SK-N-MC (cell line): ENCODE measurements at regions not wholly inside any gene's neighbourhood (a gene's known extent, or its start where the extent isn't known, plus 50 kb on each side); places are given as distances from the start of the nearest gene placed in this dataset.

ENCODE experiments used
- DNase-seq: peaks from one replicate; pipeline ENCODE4 v3.0.0-alpha.2; 2011; ENCODE audit warnings: low read depth, low spot score
- H3K27ac ChIP-seq: fragments of 200-600 bp; sonication (generic); 2 replicates; pipeline ENCODE4 v1.5.1; 2016; ENCODE audit warnings: mixed run types
- H3K36me3 ChIP-seq: fragments of 200-600 bp; sonication (generic); 2 replicates; pipeline ENCODE4 v1.6.1; 2017; ENCODE audit warnings: antibody characterized with exemption, low read length, mixed read lengths; ENCODE audit not compliant: insufficient read depth
- H3K4me3 ChIP-seq: fragments of 200-600 bp; sonication (generic); 2 replicates; pipeline ENCODE4 v1.5.1; 2016
- H3K9ac ChIP-seq: fragments of 200-600 bp; sonication (generic); 2 replicates; pipeline ENCODE4 v1.8.0; 2017; ENCODE audit warnings: mixed run types, mixed read lengths; ENCODE audit not compliant: insufficient read length
- H3K9me3 ChIP-seq: fragments of 200-600 bp; sonication (generic); 2 replicates; pipeline ENCODE4 v1.6.1; 2017; ENCODE audit warnings: low read depth, mild to moderate bottlenecking, antibody characterized with exemption, low read length, moderate library complexity, mixed read lengths
- EZH2 ChIP-seq: fragments of 200-600 bp; sonication (generic); IDR thresholded peaks from one replicate; pipeline ENCODE4 v1.6.1; 2017; ENCODE audit warnings: antibody characterized with exemption
- FOXP2 ChIP-seq: optimal IDR thresholded peaks from 2 replicates; pipeline ENCODE3; 2011; ENCODE audit warnings: mild to moderate bottlenecking, moderate library complexity; ENCODE audit not compliant: insufficient read depth; ENCODE audit errors: extremely low read length, control extremely low read depth
- POLR2AphosphoS5 ChIP-seq: IDR thresholded peaks from 2 replicates; pipeline ENCODE4 v1.6.1; 2012; ENCODE audit warnings: mild to moderate bottlenecking, low read depth, low read length, borderline replicate concordance

GRCh38 chr10:64090865-64091264, 569.7 kb downstream of the REEP3 start:
- no peak for TF ChIP-seq EZH2
- no peak for TF ChIP-seq FOXP2
- TF ChIP-seq POLR2AphosphoS5, result no peak
- DNase-seq, result no peak
- Histone ChIP-seq H3K27ac (no peak overlapping the region), H3K9me3 (no peaks in the 10 kb centered on the region), H3K9ac (no peak overlapping the region), H3K4me3 (no peak overlapping the region), H3K36me3 (no peaks in the 10 kb centered on the region)

GRCh38 chr10:64091897-64092296, 570.7 kb downstream of the REEP3 start:
- no peak for DNase-seq
- no peak overlapping the region for H3K27ac ChIP-seq
- no peak for TF ChIP-seq POLR2AphosphoS5
- TF ChIP-seq FOXP2, result no peak
- TF ChIP-seq EZH2, result no peak
- no peaks in the 10 kb centered on the region for H3K36me3 ChIP-seq
- no peak overlapping the region for H3K9ac ChIP-seq
- H3K4me3 ChIP-seq, result no peak overlapping the region
- H3K9me3 ChIP-seq, result no peaks in the 10 kb centered on the region

- no peak overlapping the region for H3K9ac ChIP-seq
- no peak overlapping the region for H3K27ac ChIP-seq
- DNase-seq, result no peak
- TF ChIP-seq POLR2AphosphoS5 (no peak), FOXP2 (no peak), EZH2 (no peak)
- H3K4me3 ChIP-seq, result no peak overlapping the region
- H3K36me3 ChIP-seq, result no peaks in the 10 kb centered on the region
- H3K9me3 ChIP-seq, result no peaks in the 10 kb centered on the region
These were observed 572.1 kb downstream of the REEP3 start for GRCh38 chr10:64093304-64093703.

DNA sequence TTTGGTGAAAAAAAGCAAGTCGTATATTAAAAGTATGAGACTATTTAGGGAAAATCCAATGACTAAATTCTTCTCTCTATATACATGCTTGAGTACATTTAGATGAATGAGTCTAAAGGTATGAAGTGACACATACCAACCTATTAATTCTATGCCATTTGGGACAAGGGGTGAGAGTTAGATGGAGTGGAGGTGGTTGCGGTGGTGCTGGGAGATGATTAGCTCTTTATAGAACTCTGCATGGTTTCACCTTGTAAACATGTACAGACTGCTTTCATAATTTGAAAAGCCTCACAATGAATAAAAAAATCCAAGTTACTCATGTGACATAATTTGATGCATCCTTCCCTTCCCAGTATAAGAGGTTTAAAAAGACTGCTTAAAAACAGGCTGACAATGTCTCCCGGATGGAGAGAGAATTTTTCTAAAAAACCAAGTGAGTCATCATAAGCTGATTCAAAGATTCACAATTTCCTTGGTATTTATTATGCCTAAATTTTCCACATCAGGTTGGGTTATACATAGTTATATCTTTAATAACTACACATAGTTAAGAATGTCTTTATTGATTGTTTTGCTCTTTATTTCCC, 572.8 kb downstream of the REEP3 start:
- Histone ChIP-seq H3K4me3 (no peak overlapping the region), H3K36me3 (no peaks in the 10 kb centered on the region), H3K27ac (no peak overlapping the region), H3K9me3 (no peaks in the 10 kb centered on the region), H3K9ac (no peak overlapping the region)
- TF ChIP-seq POLR2AphosphoS5 (no peak), EZH2 (no peak), FOXP2 (no peak)
- DNase-seq, result no peak

GRCh38 chr10:64096941-64097340, 575.7 kb downstream of the REEP3 start:
- H3K4me3 ChIP-seq, result no peak overlapping the region
- H3K9me3 ChIP-seq, result no peaks in the 10 kb centered on the region
- no peak overlapping the region for H3K9ac ChIP-seq
- no peak for DNase-seq
- H3K36me3 ChIP-seq, result no peaks in the 10 kb centered on the region
- TF ChIP-seq FOXP2 (no peak), POLR2AphosphoS5 (no peak), EZH2 (no peak)
- H3K27ac ChIP-seq, result no peak overlapping the region

DNA sequence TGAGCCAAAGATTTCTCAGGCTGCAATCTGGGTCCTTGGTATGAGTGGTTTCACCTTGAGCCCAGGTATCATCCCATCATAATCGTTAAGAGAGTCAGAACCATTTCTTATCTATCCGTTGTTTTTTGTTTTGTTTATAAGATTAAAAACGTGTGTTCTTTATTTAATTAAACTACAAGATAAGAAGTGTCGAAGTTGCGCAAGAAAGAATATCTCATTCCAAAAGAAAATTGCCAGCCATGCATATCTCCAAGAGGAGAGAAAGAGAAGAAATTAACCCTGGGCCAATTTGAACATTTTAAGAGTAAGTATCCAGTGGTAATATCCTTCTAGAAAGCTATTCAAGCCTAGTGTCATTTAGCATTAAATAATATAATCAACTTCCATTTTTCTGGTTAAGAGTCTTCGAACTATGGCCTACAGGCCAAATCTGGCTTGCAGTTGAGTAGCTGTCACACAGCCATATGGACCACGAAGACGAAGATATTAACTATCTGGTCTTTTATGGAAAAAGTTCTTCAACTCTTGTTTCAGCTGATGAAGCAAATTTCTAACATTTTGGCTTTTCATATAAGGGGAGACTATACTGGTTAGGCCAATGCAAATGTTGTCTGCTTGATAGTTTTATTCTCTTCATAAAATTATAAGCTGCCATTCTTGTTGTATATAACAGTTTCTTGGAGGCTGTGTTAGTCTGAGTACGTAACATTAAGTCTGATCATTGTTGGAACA, 576.4 kb downstream of the REEP3 start:
- TF ChIP-seq EZH2, result no peak
- TF ChIP-seq POLR2AphosphoS5, result no peak
- TF ChIP-seq FOXP2, result no peak

GRCh38 chr10:64098994-64099393, 577.8 kb downstream of the REEP3 start:
- TF ChIP-seq FOXP2 (no peak), EZH2 (no peak), POLR2AphosphoS5 (no peak)

More for the DNA sequence above, 576.4 kb downstream of the REEP3 start:
- no peaks in the 10 kb centered on the region for H3K36me3 ChIP-seq
- H3K9me3 ChIP-seq, result no peaks in the 10 kb centered on the region
- no peak overlapping the region for H3K4me3 ChIP-seq
- H3K9ac ChIP-seq, result no peak overlapping the region
- no peak overlapping the region for H3K27ac ChIP-seq
- DNase-seq, result no peak

DNA sequence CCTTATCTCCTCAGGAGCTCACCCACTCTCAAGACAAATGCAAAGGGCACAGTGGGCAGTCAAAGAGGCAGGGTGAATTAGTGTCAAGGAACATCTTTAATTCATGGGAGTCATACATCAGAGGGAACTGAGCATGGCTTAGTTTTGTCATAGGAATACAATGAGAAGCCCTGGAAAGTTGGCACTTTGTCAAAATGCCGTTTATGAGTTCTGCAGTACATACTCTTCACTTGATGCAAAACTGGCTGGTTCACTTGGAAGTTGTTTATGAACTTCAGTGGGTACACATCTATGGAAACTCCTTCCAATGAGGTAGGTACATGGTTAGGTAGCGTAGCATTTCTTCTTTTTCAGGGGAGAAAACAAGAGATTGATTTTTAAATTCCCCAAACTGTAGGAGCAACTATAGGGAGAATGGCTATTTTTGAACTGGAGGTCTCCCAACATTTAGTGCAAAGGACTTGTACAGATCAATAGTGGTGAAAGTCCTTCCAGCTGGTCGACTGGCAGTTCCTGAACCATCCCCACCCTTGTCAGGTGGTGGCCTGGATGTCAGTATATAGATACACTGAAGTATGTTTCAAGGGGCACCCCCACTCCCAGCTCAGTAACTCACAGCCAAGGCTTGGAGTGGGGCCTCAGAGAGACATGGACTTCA, 580.5 kb downstream of the REEP3 start:
- H3K9me3 ChIP-seq, result no peaks in the 10 kb centered on the region
- no peaks in the 10 kb centered on the region for H3K36me3 ChIP-seq
- H3K27ac ChIP-seq, result no peak overlapping the region
- TF ChIP-seq FOXP2 (no peak), POLR2AphosphoS5 (no peak), EZH2 (no peak)
- DNase-seq, result no peak
- no peak overlapping the region for H3K9ac ChIP-seq
- H3K4me3 ChIP-seq, result no peak overlapping the region

More at GRCh38 chr10:64098994-64099393, 577.8 kb downstream of the REEP3 start:
- no peaks in the 10 kb centered on the region for H3K9me3 ChIP-seq
- H3K27ac ChIP-seq, result no peak overlapping the region
- DNase-seq, result no peak
- no peak overlapping the region for H3K9ac ChIP-seq
- H3K36me3 ChIP-seq, result no peaks in the 10 kb centered on the region
- no peak overlapping the region for H3K4me3 ChIP-seq
